ENCODE measurements at regions not wholly inside any gene's neighbourhood (a gene's known extent, or its start where the extent isn't known, plus 50 kb on each side); places are given as distances from the start of the nearest gene placed in this dataset.
A peak's percentile ranks its signal among the peaks of the same experiment; 100 is the strongest.

DNA sequence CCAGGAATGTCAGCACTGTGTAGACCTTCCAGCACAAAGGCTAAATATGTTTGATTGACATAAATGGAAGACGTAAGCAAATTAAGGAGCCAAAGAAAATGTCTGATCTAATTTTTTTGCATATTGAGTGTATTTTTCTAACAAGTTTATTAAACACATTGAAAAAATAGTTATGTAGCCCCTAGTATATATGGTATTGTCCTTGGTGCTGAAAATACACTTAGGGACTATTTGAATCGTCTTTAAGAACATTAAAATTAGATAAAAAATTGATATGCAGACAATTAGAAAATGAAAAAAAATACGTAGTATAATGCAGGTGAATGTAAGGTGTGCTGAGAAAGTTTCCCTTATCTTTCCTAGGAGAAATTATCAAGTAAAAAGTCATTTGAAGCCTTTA lies 337.0 kb downstream of the OMA1 start:
- intact Hi-C loops (cut with micrococcal nuclease): no loop called here
- H2AFZ ChIP-seq (ENCODE audit: low read depth, low read length, poor library complexity, severe bottlenecking): no peak overlapping the region
- H3K4me3 ChIP-seq (replicated peaks in 1 of 2; ENCODE audit: low read depth in 1 of 2, low read length in 2 of 2): no peak overlapping the region
- RAD21 ChIA-PET (ENCODE audit: low non-redundant PET in 1 of 2, low total read pairs in 2 of 2, uncharacterized antibody in 2 of 2, unreplicated experiment in 2 of 2): no interaction called here
- H3K4me2 ChIP-seq (ENCODE audit: low read length): no peak overlapping the region
- no peaks in the 10 kb centered on the region for H3K9me2 ChIP-seq (ENCODE audit: insufficient read depth)
- TF ChIP-seq, protein P1, sequence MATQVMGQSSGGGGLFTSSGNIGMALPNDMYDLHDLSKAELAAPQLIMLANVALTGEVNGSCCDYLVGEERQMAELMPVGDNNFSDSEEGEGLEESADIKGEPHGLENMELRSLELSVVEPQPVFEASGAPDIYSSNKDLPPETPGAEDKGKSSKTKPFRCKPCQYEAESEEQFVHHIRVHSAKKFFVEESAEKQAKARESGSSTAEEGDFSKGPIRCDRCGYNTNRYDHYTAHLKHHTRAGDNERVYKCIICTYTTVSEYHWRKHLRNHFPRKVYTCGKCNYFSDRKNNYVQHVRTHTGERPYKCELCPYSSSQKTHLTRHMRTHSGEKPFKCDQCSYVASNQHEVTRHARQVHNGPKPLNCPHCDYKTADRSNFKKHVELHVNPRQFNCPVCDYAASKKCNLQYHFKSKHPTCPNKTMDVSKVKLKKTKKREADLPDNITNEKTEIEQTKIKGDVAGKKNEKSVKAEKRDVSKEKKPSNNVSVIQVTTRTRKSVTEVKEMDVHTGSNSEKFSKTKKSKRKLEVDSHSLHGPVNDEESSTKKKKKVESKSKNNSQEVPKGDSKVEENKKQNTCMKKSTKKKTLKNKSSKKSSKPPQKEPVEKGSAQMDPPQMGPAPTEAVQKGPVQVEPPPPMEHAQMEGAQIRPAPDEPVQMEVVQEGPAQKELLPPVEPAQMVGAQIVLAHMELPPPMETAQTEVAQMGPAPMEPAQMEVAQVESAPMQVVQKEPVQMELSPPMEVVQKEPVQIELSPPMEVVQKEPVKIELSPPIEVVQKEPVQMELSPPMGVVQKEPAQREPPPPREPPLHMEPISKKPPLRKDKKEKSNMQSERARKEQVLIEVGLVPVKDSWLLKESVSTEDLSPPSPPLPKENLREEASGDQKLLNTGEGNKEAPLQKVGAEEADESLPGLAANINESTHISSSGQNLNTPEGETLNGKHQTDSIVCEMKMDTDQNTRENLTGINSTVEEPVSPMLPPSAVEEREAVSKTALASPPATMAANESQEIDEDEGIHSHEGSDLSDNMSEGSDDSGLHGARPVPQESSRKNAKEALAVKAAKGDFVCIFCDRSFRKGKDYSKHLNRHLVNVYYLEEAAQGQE (IDR thresholded peaks at IDR 0.05; ENCODE audit: low read depth): peak; percentile 9; the same call in 1 of the 2 replicates
- no peak for TF ChIP-seq RAD21 (IDR thresholded peaks at IDR 0.05; ENCODE audit: low read depth)
- no peak for TF ChIP-seq SRF (IDR thresholded peaks at IDR 0.05; ENCODE audit: low read depth)
- CTCF ChIA-PET: no interaction called here
- no peaks in the 10 kb centered on the region for H3K36me3 ChIP-seq (ENCODE audit: control insufficient read depth in 1 of 2, insufficient read depth in 2 of 2, low read length in 2 of 2)
- H4K20me1 ChIP-seq (ENCODE audit: insufficient read depth): no peaks in the 10 kb centered on the region
- DNase-seq (ENCODE audit: low read depth, low spot score): no peak
- H3K27me3 ChIP-seq (ENCODE audit: insufficient read depth, low read length): peaks cover 25% of the 10 kb centered on the region
- H3K27ac ChIP-seq (ENCODE audit: low read depth, low read length): no peak overlapping the region
- POLR2A ChIA-PET: no interaction called here
- no peaks in the 10 kb centered on the region for H3K4me1 ChIP-seq (ENCODE audit: control insufficient read depth in 1 of 2, insufficient read depth in 2 of 2, low read length in 2 of 2)
- BruUV-seq (replicated peaks): no TSS peak
- no peak overlapping the region for H3K9ac ChIP-seq (ENCODE audit: low read length)
- no peaks in the 10 kb centered on the region for H3K79me2 ChIP-seq (ENCODE audit: insufficient read depth, low read length)
- no peaks in the 10 kb centered on the region for H3K9me3 ChIP-seq (ENCODE audit: control insufficient read depth in 1 of 2, insufficient read depth in 1 of 2, low read depth in 1 of 2, low read length in 2 of 2)
- ATAC-seq: no peak

DNA sequence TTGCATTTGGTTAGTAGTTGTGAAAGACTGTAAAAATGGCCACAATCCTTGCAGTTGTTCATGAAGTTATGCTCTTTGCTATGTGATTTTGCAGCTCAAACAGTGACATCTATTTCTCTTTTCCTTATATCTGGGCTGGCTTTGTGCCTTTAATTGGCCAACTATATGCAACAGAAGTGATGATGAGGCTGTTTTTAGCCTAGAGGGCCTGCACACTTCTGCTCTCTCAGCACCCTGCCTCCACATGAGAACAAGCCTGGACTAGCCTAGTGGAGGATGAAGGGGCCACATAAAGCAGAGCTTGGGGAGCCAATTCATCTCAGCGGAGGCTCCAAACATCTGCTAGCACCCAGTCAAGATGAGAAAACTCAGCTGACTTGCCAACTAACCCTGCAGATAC lies 339.8 kb downstream of the OMA1 start:
- intact Hi-C loops (cut with micrococcal nuclease): no loop called here
- CTCF ChIA-PET: no interaction called here
- Histone ChIP-seq H3K9ac (ENCODE audit: low read length) (no peak overlapping the region), H3K9me2 (ENCODE audit: insufficient read depth) (no peaks in the 10 kb centered on the region), H3K9me3 (ENCODE audit: control insufficient read depth in 1 of 2, insufficient read depth in 1 of 2, low read depth in 1 of 2, low read length in 2 of 2) (no peaks in the 10 kb centered on the region), H3K4me1 (ENCODE audit: control insufficient read depth in 1 of 2, insufficient read depth in 2 of 2, low read length in 2 of 2) (no peaks in the 10 kb centered on the region), H3K79me2 (ENCODE audit: insufficient read depth, low read length) (no peaks in the 10 kb centered on the region), H3K36me3 (ENCODE audit: control insufficient read depth in 1 of 2, insufficient read depth in 2 of 2, low read length in 2 of 2) (no peaks in the 10 kb centered on the region), H2AFZ (ENCODE audit: low read depth, low read length, poor library complexity, severe bottlenecking) (no peak overlapping the region), H3K27me3 (ENCODE audit: insufficient read depth, low read length) (peaks cover 28% of the 10 kb centered on the region), H4K20me1 (ENCODE audit: insufficient read depth) (no peaks in the 10 kb centered on the region), H3K27ac (ENCODE audit: low read depth, low read length) (no peak overlapping the region), H3K4me3 (replicated peaks in 1 of 2; ENCODE audit: low read depth in 1 of 2, low read length in 2 of 2) (no peak overlapping the region), H3K4me2 (ENCODE audit: low read length) (no peak overlapping the region)
- RAD21 ChIA-PET (ENCODE audit: low non-redundant PET in 1 of 2, low total read pairs in 2 of 2, uncharacterized antibody in 2 of 2, unreplicated experiment in 2 of 2): no interaction called here
- DNase-seq (ENCODE audit: low read depth, low spot score): no peak
- no peak for TF ChIP-seq ZFX (IDR thresholded peaks at IDR 0.05)
- TF ChIP-seq, protein P2, sequence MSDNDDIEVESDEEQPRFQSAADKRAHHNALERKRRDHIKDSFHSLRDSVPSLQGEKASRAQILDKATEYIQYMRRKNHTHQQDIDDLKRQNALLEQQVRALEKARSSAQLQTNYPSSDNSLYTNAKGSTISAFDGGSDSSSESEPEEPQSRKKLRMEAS (IDR thresholded peaks at IDR 0.05): no peak
- TF ChIP-seq, protein P3, sequence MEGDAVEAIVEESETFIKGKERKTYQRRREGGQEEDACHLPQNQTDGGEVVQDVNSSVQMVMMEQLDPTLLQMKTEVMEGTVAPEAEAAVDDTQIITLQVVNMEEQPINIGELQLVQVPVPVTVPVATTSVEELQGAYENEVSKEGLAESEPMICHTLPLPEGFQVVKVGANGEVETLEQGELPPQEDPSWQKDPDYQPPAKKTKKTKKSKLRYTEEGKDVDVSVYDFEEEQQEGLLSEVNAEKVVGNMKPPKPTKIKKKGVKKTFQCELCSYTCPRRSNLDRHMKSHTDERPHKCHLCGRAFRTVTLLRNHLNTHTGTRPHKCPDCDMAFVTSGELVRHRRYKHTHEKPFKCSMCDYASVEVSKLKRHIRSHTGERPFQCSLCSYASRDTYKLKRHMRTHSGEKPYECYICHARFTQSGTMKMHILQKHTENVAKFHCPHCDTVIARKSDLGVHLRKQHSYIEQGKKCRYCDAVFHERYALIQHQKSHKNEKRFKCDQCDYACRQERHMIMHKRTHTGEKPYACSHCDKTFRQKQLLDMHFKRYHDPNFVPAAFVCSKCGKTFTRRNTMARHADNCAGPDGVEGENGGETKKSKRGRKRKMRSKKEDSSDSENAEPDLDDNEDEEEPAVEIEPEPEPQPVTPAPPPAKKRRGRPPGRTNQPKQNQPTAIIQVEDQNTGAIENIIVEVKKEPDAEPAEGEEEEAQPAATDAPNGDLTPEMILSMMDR (IDR thresholded peaks at IDR 0.05 in 2 of 3, conservative IDR thresholded peaks at IDR 0.05 in 1 of 3; ENCODE audit: borderline replicate concordance in 1 of 3, insufficient read depth in 1 of 3, low read depth in 2 of 3, low read length in 2 of 3): no peak
- TF ChIP-seq EZH2 (IDR thresholded peaks at IDR 0.05): no peak
- TF ChIP-seq YY1 (IDR thresholded peaks at IDR 0.05; ENCODE audit: extremely low read depth, insufficient replicate concordance, low read depth, low read length): no peak
- no peak for ATAC-seq
- POLR2A ChIA-PET: no interaction called here
- no TSS peak for BruUV-seq (replicated peaks)
